GM19452 (cell line): ENCODE measurements at regions not wholly inside any gene's neighbourhood (a gene's known extent, or its start where the extent isn't known, plus 50 kb on each side); places are given as distances from the start of the nearest gene placed in this dataset.

Experiments used
- ATAC-seq: cut with Tn5 transposase; IDR thresholded peaks from one replicate; pipeline ENCODE4 v1.9.1; 2021; ENCODE audit not compliant: unreplicated experiment

DNA sequence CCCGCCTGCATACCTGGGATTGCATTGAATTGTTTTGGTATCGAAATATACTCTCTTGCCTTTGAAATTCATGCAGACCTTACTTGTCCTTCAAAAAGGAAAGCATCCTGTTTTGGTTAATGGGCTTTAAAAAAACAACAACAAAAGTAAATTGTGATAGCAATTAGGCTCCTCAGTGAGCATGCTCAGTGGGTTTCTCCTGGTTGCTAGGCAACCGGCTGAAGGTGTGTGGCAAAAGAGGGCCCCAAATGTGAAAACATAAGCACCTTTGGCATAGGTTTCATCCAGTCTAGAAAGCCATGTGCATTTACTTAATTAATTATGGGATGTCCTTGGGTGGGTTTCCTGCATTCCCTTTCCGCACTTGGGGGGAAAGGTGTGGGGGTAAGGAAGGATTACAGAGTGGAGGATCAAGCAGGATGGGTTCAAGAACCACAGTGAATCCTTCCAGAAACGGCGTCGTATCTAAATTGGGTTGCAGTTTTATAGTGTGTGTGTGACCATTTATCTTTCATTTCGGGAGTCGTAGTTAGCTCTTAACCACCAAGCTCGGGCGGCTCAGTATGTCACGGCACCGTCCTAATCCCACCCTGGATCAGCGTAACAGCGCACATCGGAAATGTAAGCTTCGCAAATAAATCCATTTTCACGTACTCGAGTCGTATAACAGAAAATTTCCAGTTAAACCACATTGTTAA, 274.9 kb upstream of the TCF4 start:
- no peak for ATAC-seq

DNA sequence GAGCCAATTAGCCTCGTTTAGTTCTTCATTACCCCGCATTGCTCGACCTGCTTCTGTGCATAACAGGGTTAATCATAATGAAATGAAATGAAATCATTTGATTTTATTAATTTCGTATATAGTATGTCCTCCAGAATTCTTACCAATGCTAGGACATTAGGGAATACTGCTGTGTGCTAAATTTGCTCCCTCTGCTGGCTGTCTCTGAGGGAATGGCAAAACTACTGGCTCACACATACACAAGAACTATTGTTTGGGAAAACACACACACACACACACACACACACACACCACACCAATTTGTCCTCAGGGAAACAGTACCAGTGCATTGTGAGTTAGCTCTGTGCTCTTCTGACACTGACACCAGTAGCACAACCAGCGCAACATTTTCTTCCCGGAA, 273.3 kb upstream of the TCF4 start:
- ATAC-seq: no peak

GRCh38 chr18:55858661-55859515, 270.9 kb upstream of the TCF4 start:
- ATAC-seq: no peak

- no peak for ATAC-seq
Observed at GRCh38 chr18:55857956-55858355, 270.0 kb upstream of the TCF4 start.

DNA sequence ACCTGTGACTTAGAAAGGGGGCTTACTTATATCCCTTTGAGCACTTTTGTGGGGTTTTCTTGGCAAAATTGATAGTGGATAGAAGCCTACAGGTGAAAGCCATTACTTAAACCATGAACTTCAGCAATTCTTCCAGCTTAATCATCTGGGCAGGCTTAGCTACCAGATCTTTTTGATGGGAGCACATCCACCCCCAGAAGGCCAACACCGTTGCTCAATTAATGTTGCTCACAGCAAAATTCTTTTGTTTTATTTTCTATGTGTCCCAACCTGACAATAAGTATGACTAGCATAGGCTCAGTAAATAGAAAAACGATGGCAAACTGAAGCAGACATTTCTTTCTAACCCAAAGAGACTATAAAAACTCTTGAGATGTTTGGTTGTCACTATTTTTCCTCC, 269.4 kb upstream of the TCF4 start:
- ATAC-seq: no peak

- ATAC-seq: no peak
Observed at GRCh38 chr18:55856679-55857078, 268.7 kb upstream of the TCF4 start.

GRCh38 chr18:55856229-55856628, 268.2 kb upstream of the TCF4 start:
- no peak for ATAC-seq

- ATAC-seq: no peak
Observed at GRCh38 chr18:55853268-55853667, 265.3 kb upstream of the TCF4 start.

- no peak for ATAC-seq
Observed at GRCh38 chr18:55850904-55851303, 262.9 kb upstream of the TCF4 start.

- ATAC-seq: no peak
Observed at GRCh38 chr18:55849391-55849790, 261.4 kb upstream of the TCF4 start.

- no peak for ATAC-seq
Observed at GRCh38 chr18:55847960-55848359, 260.0 kb upstream of the TCF4 start.

- no peak for ATAC-seq
Observed at GRCh38 chr18:55845221-55845620, 257.2 kb upstream of the TCF4 start.

DNA sequence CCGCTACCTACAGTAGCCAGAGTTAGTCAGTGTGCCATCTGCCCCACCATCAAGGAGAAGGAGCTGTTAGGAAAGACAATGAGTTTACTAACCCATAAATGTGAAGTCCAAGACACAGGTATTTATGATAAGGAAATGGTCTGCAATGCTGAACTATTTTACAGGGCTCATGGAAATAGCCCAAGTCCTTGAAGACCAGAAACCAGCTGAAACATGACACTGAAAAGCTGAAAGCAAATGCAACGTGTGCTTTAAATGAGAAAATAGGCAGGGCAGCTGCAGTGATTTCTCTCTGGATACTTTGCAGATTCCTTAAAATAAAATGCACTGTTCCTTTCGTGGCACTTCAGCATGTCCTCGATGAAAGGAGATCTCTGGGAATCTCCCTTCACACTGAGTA, 256.4 kb upstream of the TCF4 start:
- ATAC-seq: no peak

DNA sequence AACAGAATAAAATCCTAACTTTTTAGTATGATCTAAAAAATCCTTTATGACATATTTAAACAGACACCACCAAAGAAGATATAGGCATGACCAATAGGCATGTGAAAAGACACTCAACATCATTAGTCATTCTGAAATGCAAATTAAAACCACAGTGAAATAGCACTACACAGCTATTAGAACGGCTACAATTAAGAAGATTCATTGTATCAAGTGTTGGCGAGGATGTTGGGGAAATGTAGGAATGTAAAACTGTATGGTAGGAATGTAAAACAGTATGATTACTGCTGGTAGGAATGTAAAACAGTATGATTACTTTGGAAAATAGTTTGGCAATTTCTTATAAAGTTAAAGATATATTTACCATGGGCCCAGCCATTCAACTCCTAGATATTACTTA, 253.3 kb upstream of the TCF4 start:
- no peak for ATAC-seq

DNA sequence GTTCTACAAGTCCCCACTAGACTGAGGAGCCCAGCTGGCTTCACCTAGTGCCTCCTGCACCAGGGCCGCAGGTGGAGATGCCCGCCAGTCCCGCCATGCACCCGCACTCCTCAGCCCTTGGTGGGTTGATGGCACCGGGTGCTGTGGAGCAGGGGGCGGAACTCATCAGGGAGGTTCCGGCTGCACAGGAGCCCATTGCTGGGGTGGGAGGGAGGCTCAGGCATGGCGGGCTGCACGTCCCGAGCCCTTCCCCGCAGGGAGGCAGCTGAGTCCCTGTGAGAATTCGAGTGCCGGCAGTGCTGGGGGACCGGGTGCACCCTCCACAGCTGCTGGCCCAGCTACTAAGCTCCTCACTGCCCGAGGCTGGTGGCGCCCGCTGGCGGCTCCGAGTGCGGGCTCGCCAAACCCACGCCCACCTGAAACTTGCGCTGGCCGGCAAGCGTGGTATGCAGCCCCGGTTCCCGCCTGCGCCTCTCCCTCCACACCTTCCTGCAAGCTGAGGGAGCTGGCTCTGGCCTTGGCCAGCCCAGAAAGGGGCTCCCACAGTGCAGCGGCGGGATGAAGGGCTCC, 252.7 kb upstream of the TCF4 start:
- ATAC-seq: no peak

- no peak for ATAC-seq
Observed at GRCh38 chr18:55839343-55839742, 251.4 kb upstream of the TCF4 start.

DNA sequence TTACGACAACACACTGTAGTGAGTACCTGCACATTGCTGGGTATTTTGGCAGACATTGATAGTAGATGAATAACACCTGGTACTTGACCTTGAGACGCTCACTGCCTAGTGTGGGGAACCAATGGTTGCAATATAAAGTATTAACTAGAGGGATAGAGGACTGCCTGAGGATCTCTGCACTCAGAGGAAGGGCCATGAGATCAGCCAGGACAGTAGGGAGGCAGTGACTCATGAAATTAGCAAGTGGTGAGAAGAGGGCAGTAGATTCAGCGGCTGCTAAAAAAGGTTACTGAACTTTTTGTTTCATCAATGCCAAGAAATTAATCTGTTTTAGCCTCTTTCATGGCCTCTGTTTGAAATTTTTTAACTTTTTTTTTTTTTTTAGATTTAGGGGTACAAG, 250.8 kb upstream of the TCF4 start:
- ATAC-seq: no peak

DNA sequence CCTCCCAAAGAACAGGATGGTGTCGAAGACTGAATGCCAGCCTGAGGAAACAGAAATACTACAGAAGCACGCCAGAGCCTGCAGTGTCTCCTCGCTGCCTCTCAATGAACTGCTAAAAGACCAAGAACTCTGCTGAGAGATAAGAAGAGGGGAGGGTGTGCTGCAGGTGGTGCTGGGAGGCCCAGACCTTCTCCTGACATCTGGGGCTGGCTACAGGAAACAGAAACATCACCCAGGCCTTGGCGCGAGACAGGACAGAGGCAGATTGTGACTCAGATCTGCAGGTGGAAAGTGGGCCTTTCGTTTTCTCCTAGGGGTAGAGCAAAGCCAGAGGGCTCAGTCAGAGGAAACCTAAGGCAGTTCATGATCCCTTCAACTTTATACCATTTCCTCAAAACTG, 250.3 kb upstream of the TCF4 start:
- no peak for ATAC-seq

DNA sequence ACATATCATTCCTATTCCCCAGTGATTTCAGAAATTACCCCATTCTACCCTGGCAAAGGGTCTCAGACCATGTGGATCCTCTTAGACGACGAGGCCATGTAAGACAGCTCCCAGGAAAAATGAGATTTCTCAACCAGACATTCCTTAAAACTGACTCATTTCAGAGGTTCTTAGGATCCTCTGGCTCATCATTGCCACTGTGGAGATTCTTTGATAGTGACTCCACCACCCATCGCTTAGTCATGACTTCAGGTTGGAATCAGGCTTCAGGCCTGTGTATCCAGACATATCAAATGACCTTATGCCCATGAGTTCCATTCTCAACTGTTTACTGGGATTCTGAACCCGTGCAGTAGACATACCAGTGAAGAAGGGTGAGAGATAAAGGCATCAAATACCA, 245.6 kb upstream of the TCF4 start:
- ATAC-seq: no peak

DNA sequence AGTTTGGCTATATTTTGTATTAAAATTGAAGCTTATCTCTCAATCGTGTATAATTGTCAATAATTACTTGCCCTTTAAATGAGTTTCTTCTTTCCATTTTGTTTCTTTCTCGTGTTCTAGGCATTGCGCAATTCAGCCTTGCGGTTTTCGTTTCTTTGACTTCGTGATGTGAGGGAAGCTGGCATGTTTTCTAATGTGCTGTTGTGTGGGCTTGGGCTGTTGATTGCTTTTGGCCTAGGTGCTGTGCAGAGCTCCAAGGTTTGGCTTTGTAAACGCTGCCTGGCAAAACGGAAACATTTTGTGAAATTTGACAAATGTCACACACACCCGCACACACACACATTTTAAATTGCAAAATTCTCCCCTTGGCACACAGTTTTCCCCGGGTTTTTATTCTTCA, 242.6 kb upstream of the TCF4 start:
- no peak for ATAC-seq

- no peak for ATAC-seq
Observed at GRCh38 chr18:55821219-55821618, 233.2 kb upstream of the TCF4 start.

- ATAC-seq: no peak
Observed at GRCh38 chr18:55819448-55819847, 231.5 kb upstream of the TCF4 start.
